Right lobe of liver (tissue), 6 donors: ENCODE measurements at regions not wholly inside any gene's neighbourhood (a gene's known extent, or its start where the extent isn't known, plus 50 kb on each side); places are given as distances from the start of the nearest gene placed in this dataset.
A peak's percentile ranks its signal among the peaks of the same experiment; 100 is the strongest.

Experiments used
- ATAC-seq, 4 donors: fragments of 200-7000 bp; cut with Tn5 transposase; one replicate each; pipeline ENCODE4 v1.9.1; 2020; ENCODE audit warnings: mild to moderate bottlenecking in 4 of 4, moderate library complexity in 4 of 4
- DNase-seq, 3 donors: peaks; one replicate each; pipeline ENCODE4 v3.0.0-alpha.2; 2020
- H3K27ac ChIP-seq, 3 donors: fragments of 200-600 bp; one replicate each; pipeline ENCODE4 v1.8.0; 2022
- H3K27me3 ChIP-seq, 2 donors: fragments of 200-600 bp; one replicate each; pipeline ENCODE4 v1.8.0; 2022
- H3K36me3 ChIP-seq, 4 donors: fragments of 200-600 bp; sonication (generic) in 1 of 4; one replicate each; pipeline versions ENCODE4 v1.5.1 to v1.8.0; 2017 to 2022; ENCODE audit warnings: control low read depth in 1 of 4
- H3K4me1 ChIP-seq, 4 donors: fragments of 200-600 bp; sonication (generic) in 1 of 4; one replicate each; pipeline versions ENCODE4 v1.5.1 to v1.8.0; 2017 to 2022; ENCODE audit warnings: control low read depth in 1 of 4
- H3K4me3 ChIP-seq, 3 donors: fragments of 200-600 bp; one replicate each; pipeline ENCODE4 v1.8.0; 2022
- H3K9me3 ChIP-seq, 4 donors: fragments of 200-600 bp; sonication (generic) in 1 of 4; one replicate each; pipeline versions ENCODE4 v1.5.1 to v1.8.0; 2017 to 2022; ENCODE audit warnings: control low read depth in 1 of 4
- POLR2A ChIP-seq: fragments of 450-650 bp; IDR thresholded peaks from one replicate; pipeline ENCODE4 v1.6.1; 2017; ENCODE audit warnings: antibody characterized with exemption, mild to moderate bottlenecking
- WGBS: methylation state at CpG from one replicate; pipeline ENCODE4 v1.1.6; 2018; ENCODE audit warnings: low coverage, low lambda C conversion rate; ENCODE audit not compliant: insufficient coverage; ENCODE audit errors: missing lambda C conversion rate; 5-methylcytosine and 5-hydroxymethylcytosine counted together
- intact Hi-C, 2 donors: fragments of 100-400 bp; cut with DNase I; formaldehyde crosslinking; loops; one replicate each; pipeline versions ENCODE4 v1.11.2 to v1.14.1; 2022
- TF ChIP-seq, protein P1 (sequence below), 4 donors: fragments of 200-600 bp in 3 of 4; fragments of 450-650 bp in 1 of 4; IDR thresholded peaks; one replicate each; pipeline versions ENCODE4 v1.5.1 to v1.8.0; 2016 to 2022; ENCODE audit warnings: antibody characterized with exemption in 4 of 4, mild to moderate bottlenecking in 2 of 4
- donor health status: DM: no; HTN: yes; CAD: no.
- donor health status: DM: no; HTN: no; CAD: no.
- donor health status: DM: no; HTN: no; CAD: no.
- donor health status: DM: no; HTN: yes; CAD: no.
- donor health status: DM: no; HTN: yes; CAD: no.

DNA sequence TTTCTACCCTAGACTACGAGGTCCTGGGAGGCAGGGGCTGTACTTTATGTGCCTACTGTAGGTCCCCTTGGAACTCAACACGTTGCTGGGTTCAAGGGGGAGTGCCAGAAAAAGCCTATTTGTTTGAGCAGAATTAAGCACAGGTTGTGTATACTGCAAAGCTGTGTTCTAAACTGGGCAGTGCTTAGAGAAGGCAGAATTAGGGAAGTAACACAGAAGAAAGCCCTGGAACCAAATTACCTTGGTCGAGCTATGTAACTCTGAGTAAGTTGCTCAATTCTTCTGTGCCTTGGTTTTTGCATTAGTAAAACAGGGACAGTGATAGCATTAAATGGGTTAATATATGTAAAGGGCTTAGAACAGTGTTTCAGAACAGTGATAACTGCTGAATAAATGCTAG lies 245.0 kb upstream of the SFRP2 start:
- TF ChIP-seq, protein P1, sequence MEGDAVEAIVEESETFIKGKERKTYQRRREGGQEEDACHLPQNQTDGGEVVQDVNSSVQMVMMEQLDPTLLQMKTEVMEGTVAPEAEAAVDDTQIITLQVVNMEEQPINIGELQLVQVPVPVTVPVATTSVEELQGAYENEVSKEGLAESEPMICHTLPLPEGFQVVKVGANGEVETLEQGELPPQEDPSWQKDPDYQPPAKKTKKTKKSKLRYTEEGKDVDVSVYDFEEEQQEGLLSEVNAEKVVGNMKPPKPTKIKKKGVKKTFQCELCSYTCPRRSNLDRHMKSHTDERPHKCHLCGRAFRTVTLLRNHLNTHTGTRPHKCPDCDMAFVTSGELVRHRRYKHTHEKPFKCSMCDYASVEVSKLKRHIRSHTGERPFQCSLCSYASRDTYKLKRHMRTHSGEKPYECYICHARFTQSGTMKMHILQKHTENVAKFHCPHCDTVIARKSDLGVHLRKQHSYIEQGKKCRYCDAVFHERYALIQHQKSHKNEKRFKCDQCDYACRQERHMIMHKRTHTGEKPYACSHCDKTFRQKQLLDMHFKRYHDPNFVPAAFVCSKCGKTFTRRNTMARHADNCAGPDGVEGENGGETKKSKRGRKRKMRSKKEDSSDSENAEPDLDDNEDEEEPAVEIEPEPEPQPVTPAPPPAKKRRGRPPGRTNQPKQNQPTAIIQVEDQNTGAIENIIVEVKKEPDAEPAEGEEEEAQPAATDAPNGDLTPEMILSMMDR (IDR thresholded peaks at IDR 0.05), result no peak
- TF ChIP-seq POLR2A, result no peak
- H3K27ac ChIP-seq, result no peak overlapping the region
- H3K4me1 ChIP-seq, result no peaks in the 10 kb centered on the region
- WGBS, result 10% methylated on average over 3 of the region's 3 CpGs
- no peaks in the 10 kb centered on the region for H3K9me3 ChIP-seq
- DNase-seq (no peak), ATAC-seq (no peak)
- no peaks in the 10 kb centered on the region for H3K27me3 ChIP-seq
- H3K4me3 ChIP-seq, result no peak overlapping the region
- intact Hi-C loops, result no loop called here
- no peaks in the 10 kb centered on the region for H3K36me3 ChIP-seq

DNA sequence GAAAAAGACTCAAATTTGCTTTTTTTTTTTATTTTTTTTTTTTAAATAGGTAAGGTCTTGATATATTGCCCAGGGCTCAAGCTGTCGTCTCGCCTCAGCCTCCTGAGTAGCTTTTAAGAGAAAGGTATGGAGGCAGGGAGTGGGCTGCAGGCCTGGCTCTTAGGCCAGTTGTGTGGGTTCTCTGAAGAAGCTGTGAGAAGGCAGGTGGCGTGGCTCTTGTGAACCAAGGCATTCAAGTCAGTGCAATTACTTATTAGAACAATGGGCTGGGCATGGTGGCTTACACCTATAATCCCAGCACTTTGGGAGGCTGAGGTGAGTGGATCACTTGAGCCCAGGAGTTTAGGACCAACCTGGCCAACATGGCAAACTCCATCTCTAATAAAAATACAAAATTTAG lies 244.0 kb upstream of the SFRP2 start:
- no peak overlapping the region for H3K27ac ChIP-seq
- H3K4me3 ChIP-seq, result no peak overlapping the region
- H3K27me3 ChIP-seq, result no peaks in the 10 kb centered on the region
- H3K36me3 ChIP-seq, result no peaks in the 10 kb centered on the region
- H3K4me1 ChIP-seq, result no peaks in the 10 kb centered on the region
- WGBS, result 78% methylated on average over 2 of the region's 3 CpGs
- intact Hi-C loops, result no loop called here
- ATAC-seq, result no peak
- DNase-seq, result no peak
- no peaks in the 10 kb centered on the region for H3K9me3 ChIP-seq
- TF ChIP-seq, protein P1 (IDR thresholded peaks at IDR 0.05), result no peak
- no peak for TF ChIP-seq POLR2A

DNA sequence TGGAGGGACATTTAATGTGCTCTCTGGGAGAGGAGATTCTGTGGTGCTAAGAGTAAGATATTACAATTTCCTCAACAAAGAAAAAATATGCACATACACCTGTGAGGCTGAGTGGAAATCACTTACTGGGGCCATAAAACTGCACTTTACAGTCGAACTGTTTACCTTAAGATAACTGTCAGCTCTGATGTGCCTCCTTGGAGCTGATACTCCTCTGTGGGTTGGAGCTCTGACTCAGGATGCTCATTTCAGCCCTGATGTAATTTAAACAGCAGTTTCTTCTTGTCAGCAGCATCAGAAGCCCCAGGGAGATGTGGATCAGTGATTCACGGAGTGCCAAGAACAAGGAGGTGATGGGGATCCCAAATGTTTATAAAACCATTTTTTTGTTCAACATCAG lies 241.9 kb upstream of the SFRP2 start:
- TF ChIP-seq POLR2A, result no peak
- TF ChIP-seq, protein P1 (IDR thresholded peaks at IDR 0.05), result no peak
- no peak for DNase-seq

DNA sequence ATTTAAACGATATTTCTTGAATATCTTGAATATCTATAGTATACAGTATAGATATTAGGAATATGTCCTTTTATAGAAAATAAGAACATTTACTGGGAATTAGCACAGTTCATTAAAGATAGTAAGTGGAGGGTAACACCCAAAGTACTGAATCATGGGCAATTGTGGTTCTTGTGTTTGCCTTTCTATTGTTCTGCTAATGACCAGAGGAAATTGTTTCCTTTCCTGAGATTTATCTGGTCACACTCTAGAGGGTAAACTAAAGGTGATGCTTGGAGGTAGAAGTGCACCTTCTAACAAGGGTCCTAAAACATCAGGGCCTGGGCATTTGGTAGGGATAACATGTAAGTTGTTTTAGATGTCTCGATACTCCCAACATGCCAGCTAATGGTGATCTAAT lies 241.3 kb upstream of the SFRP2 start:
- TF ChIP-seq, protein P1 (IDR thresholded peaks at IDR 0.05), result no peak
- TF ChIP-seq POLR2A, result no peak
- DNase-seq, result no peak
- intact Hi-C loops, result no loop called here

More for the DNA sequence above, 241.9 kb upstream of the SFRP2 start:
- 48% methylated on average over 2 of the region's 2 CpGs for WGBS
- intact Hi-C loops, result no loop called here
- no peak for ATAC-seq
- no peaks in the 10 kb centered on the region for H3K4me1 ChIP-seq
- H3K9me3 ChIP-seq, result no peaks in the 10 kb centered on the region
- H3K27ac ChIP-seq, result no peak overlapping the region
- H3K27me3 ChIP-seq, result no peaks in the 10 kb centered on the region
- H3K36me3 ChIP-seq, result no peaks in the 10 kb centered on the region
- H3K4me3 ChIP-seq, result no peak overlapping the region

DNA sequence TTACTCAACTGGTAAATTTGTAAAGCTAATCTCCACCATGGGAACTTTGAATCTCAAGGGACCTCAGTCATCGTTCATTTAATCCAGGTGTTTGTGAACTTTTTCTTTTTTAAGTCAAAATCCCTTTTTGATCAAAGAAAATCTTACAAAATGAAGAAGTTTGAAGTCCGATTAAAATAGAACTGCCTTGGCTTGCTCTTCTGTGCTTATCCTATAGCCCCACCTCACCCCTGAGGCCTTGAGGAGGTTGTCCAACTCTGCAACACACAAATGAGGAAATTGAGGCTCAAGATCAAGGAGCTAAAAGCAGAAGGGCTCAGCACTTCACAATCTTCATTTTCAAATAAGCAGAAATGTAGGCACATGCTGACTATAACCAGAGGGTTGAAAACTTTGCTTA lies 240.3 kb upstream of the SFRP2 start:
- ATAC-seq (peak in 1 of 4 donors; percentile 33), DNase-seq (no peak)
- no peak for TF ChIP-seq POLR2A
- TF ChIP-seq, protein P1 (IDR thresholded peaks at IDR 0.05), result no peak
- no peak overlapping the region for H3K4me3 ChIP-seq
- WGBS, result 68% methylated on average over 2 of the region's 2 CpGs
- H3K36me3 ChIP-seq, result no peaks in the 10 kb centered on the region
- H3K9me3 ChIP-seq, result no peaks in the 10 kb centered on the region
- no peaks in the 10 kb centered on the region for H3K27me3 ChIP-seq
- intact Hi-C loops, result no loop called here
- H3K27ac ChIP-seq, result no peak overlapping the region
- no peaks in the 10 kb centered on the region for H3K4me1 ChIP-seq

More for the DNA sequence above, 241.3 kb upstream of the SFRP2 start:
- no peaks in the 10 kb centered on the region for H3K4me1 ChIP-seq
- 64% methylated on average over 2 of the region's 2 CpGs for WGBS
- no peak for ATAC-seq
- no peak overlapping the region for H3K4me3 ChIP-seq
- no peaks in the 10 kb centered on the region for H3K9me3 ChIP-seq
- no peaks in the 10 kb centered on the region for H3K36me3 ChIP-seq
- no peak overlapping the region for H3K27ac ChIP-seq
- H3K27me3 ChIP-seq, result no peaks in the 10 kb centered on the region
